ENCODE measurements at regions not wholly inside any gene's neighbourhood (a gene's known extent, or its start where the extent isn't known, plus 50 kb on each side); places are given as distances from the start of the nearest gene placed in this dataset.

- DNase-seq, result no peak
Observed at GRCh38 chr3:41000471-41000870, 198.8 kb upstream of the CTNNB1 start.

GRCh38 chr3:41001556-41001955 lies 197.7 kb upstream of the CTNNB1 start:
- peak; percentile 54 for DNase-seq

- peak; percentile 48 for DNase-seq
Observed at GRCh38 chr3:41002104-41002503, 197.2 kb upstream of the CTNNB1 start.

- no peak for DNase-seq
Observed at GRCh38 chr3:41007399-41007798, 191.9 kb upstream of the CTNNB1 start.

GRCh38 chr3:41011854-41012253 lies 187.5 kb upstream of the CTNNB1 start:
- DNase-seq, result no peak

- DNase-seq, result no peak
Observed at GRCh38 chr3:41018855-41019254, 180.4 kb upstream of the CTNNB1 start.

- DNase-seq, result no peak
Observed at GRCh38 chr3:41024031-41024836, 175.1 kb upstream of the CTNNB1 start.

- DNase-seq, result no peak
Observed at GRCh38 chr3:41026394-41027177, 172.7 kb upstream of the CTNNB1 start.

- no peak for DNase-seq
Observed at GRCh38 chr3:41029356-41029755, 169.9 kb upstream of the CTNNB1 start.

- DNase-seq, result no peak
Observed at GRCh38 chr3:41030220-41030619, 169.1 kb upstream of the CTNNB1 start.

- no peak for DNase-seq
Observed at GRCh38 chr3:41031401-41031800, 167.9 kb upstream of the CTNNB1 start.

GRCh38 chr3:41033956-41034519 lies 165.3 kb upstream of the CTNNB1 start:
- DNase-seq, result no peak

GRCh38 chr3:41035456-41036022 lies 163.8 kb upstream of the CTNNB1 start:
- DNase-seq, result no peak

- DNase-seq, result no peak
Observed at GRCh38 chr3:41037651-41038334, 161.5 kb upstream of the CTNNB1 start.

- DNase-seq, result no peak
Observed at GRCh38 chr3:41040256-41040655, 159.0 kb upstream of the CTNNB1 start.

- no peak for DNase-seq
Observed at GRCh38 chr3:41041462-41041861, 157.8 kb upstream of the CTNNB1 start.

- no peak for DNase-seq
Observed at GRCh38 chr3:41041899-41042298, 157.4 kb upstream of the CTNNB1 start.

- no peak for DNase-seq
Observed at GRCh38 chr3:41044523-41044922, 154.8 kb upstream of the CTNNB1 start.

GRCh38 chr3:41045491-41045890 lies 153.8 kb upstream of the CTNNB1 start:
- no peak for DNase-seq

GRCh38 chr3:41050144-41050543 lies 149.2 kb upstream of the CTNNB1 start:
- DNase-seq, result no peak

GRCh38 chr3:41053220-41053619 lies 146.1 kb upstream of the CTNNB1 start:
- no peak for DNase-seq

GRCh38 chr3:41060106-41060505 lies 139.2 kb upstream of the CTNNB1 start:
- no peak for DNase-seq

- no peak for DNase-seq
Observed at GRCh38 chr3:41064070-41064469, 135.2 kb upstream of the CTNNB1 start.
